NOMO-1 treated with DMSO at 0.1 percent for 48 hours (cell line): ENCODE measurements at regions not wholly inside any gene's neighbourhood (a gene's known extent, or its start where the extent isn't known, plus 50 kb on each side); places are given as distances from the start of the nearest gene placed in this dataset.

Experiments
- DNase-seq: peaks from one replicate; lab custom pipeline; 2025; ENCODE audit not compliant: unreplicated experiment; lab: John Stamatoyannopoulos, UW

- no peak for DNase-seq
Observed at GRCh38 chr2:186274936-186275575, 211.0 kb upstream of the ZC3H15 start.

- no peak for DNase-seq
Observed at GRCh38 chr2:186276909-186277308, 209.2 kb upstream of the ZC3H15 start.

GRCh38 chr2:186281726-186282125 lies 204.3 kb upstream of the ZC3H15 start:
- DNase-seq = no peak

- no peak for DNase-seq
Observed at GRCh38 chr2:186294248-186294888, 191.7 kb upstream of the ZC3H15 start.

GRCh38 chr2:186299610-186300009 lies 186.4 kb upstream of the ZC3H15 start:
- DNase-seq = no peak

- no peak for DNase-seq
Observed at GRCh38 chr2:186302263-186302662, 183.8 kb upstream of the ZC3H15 start.

- no peak for DNase-seq
Observed at GRCh38 chr2:186303091-186303490, 183.0 kb upstream of the ZC3H15 start.

GRCh38 chr2:186304064-186304463 lies 182.0 kb upstream of the ZC3H15 start:
- no peak for DNase-seq

- DNase-seq = no peak
Observed at GRCh38 chr2:186306754-186307153, 179.3 kb upstream of the ZC3H15 start.

- no peak for DNase-seq
Observed at GRCh38 chr2:186307871-186308270, 178.2 kb upstream of the ZC3H15 start.

- no peak for DNase-seq
Observed at GRCh38 chr2:186308347-186308746, 177.7 kb upstream of the ZC3H15 start.

- DNase-seq = no peak
Observed at GRCh38 chr2:186309901-186310300, 176.2 kb upstream of the ZC3H15 start.

- no peak for DNase-seq
Observed at GRCh38 chr2:186319105-186319504, 167.0 kb upstream of the ZC3H15 start.

GRCh38 chr2:186325827-186326535 lies 160.1 kb upstream of the ZC3H15 start:
- no peak for DNase-seq

GRCh38 chr2:186327251-186327868 lies 158.7 kb upstream of the ZC3H15 start:
- DNase-seq = no peak

GRCh38 chr2:186328838-186329237 lies 157.2 kb upstream of the ZC3H15 start:
- no peak for DNase-seq

- no peak for DNase-seq
Observed at GRCh38 chr2:186330050-186330449, 156.0 kb upstream of the ZC3H15 start.

- DNase-seq = no peak
Observed at GRCh38 chr2:186339716-186340115, 146.3 kb upstream of the ZC3H15 start.

GRCh38 chr2:186342029-186342428 lies 144.0 kb upstream of the ZC3H15 start:
- DNase-seq = no peak

GRCh38 chr2:186345745-186346144 lies 140.3 kb upstream of the ZC3H15 start:
- no peak for DNase-seq

- no peak for DNase-seq
Observed at GRCh38 chr2:186346216-186346615, 139.8 kb upstream of the ZC3H15 start.

- DNase-seq = no peak
Observed at GRCh38 chr2:186347472-186347871, 138.6 kb upstream of the ZC3H15 start.
